Hematopoietic multipotent progenitor cell treated with erythropoietin and hydrocortisone succinate and interleukin-3 and kit ligand, for 17 days (in vitro differentiated cells): ENCODE measurements at regions not wholly inside any gene's neighbourhood (a gene's known extent, or its start where the extent isn't known, plus 50 kb on each side); places are given as distances from the start of the nearest gene placed in this dataset.

ENCODE experiments used
- DNase-seq: peaks from one replicate; pipeline ENCODE4 v3.0.0-alpha.2; 2015; ENCODE audit warnings: low spot score

GRCh38 chr1:234713440-234713839 is 103.5 kb upstream of the IRF2BP2 start:
- no peak for DNase-seq

GRCh38 chr1:234712891-234713305 is 102.9 kb upstream of the IRF2BP2 start:
- DNase-seq: no peak

GRCh38 chr1:234710936-234711724 is 101.2 kb upstream of the IRF2BP2 start:
- DNase-seq: no peak

GRCh38 chr1:234710381-234710780 is 100.4 kb upstream of the IRF2BP2 start:
- DNase-seq: no peak

GRCh38 chr1:234709473-234710228 is 99.7 kb upstream of the IRF2BP2 start:
- DNase-seq: peak; percentile 82

GRCh38 chr1:234708700-234709395 is 98.9 kb upstream of the IRF2BP2 start:
- no peak for DNase-seq

GRCh38 chr1:234707641-234708040 is 97.7 kb upstream of the IRF2BP2 start:
- no peak for DNase-seq

GRCh38 chr1:234706931-234707330 is 97.0 kb upstream of the IRF2BP2 start:
- no peak for DNase-seq

- no peak for DNase-seq
Measured at GRCh38 chr1:234706199-234706598, 96.2 kb upstream of the IRF2BP2 start.

- no peak for DNase-seq
Measured at GRCh38 chr1:234705615-234706014, 95.6 kb upstream of the IRF2BP2 start.

GRCh38 chr1:234704106-234704887 is 94.3 kb upstream of the IRF2BP2 start:
- DNase-seq: no peak

- DNase-seq: no peak
Measured at GRCh38 chr1:234702342-234703000, 92.5 kb upstream of the IRF2BP2 start.

GRCh38 chr1:234701737-234702341 is 91.9 kb upstream of the IRF2BP2 start:
- no peak for DNase-seq

- DNase-seq: peak; percentile 75
Measured at GRCh38 chr1:234699795-234700665, 90.1 kb upstream of the IRF2BP2 start.

- no peak for DNase-seq
Measured at GRCh38 chr1:234698686-234699085, 88.7 kb upstream of the IRF2BP2 start.

- no peak for DNase-seq
Measured at GRCh38 chr1:234697741-234698140, 87.8 kb upstream of the IRF2BP2 start.

GRCh38 chr1:234697015-234697414 is 87.0 kb upstream of the IRF2BP2 start:
- DNase-seq: no peak

GRCh38 chr1:234696148-234696576 is 86.2 kb upstream of the IRF2BP2 start:
- no peak for DNase-seq

GRCh38 chr1:234694661-234695060 is 84.7 kb upstream of the IRF2BP2 start:
- no peak for DNase-seq
